GM12892 (cell line): ENCODE measurements at regions not wholly inside any gene's neighbourhood (a gene's known extent, or its start where the extent isn't known, plus 50 kb on each side); places are given as distances from the start of the nearest gene placed in this dataset.
"Not testable (repeated sequence)": the region's sequence is repeated elsewhere in the genome, so short reads cannot be mapped to it uniquely, and the experiment has no call there.

Source experiments
- DNase-seq: peaks from one replicate; pipeline ENCODE4 v3.0.0; 2011; ENCODE audit not compliant: insufficient read length
- FAIRE-seq: peaks from 2 replicates; lab custom pipeline; 2011; peaks lifted over from hg19 to GRCh38; lab: Jason Lieb, UNC
- POLR2A ChIP-seq: IDR thresholded peaks from 2 replicates; pipeline ENCODE4 v1.6.1; 2011; ENCODE audit warnings: low read depth, low read length, control low read depth
- POLR2AphosphoS5 ChIP-seq: IDR thresholded peaks from 2 replicates; pipeline ENCODE4 v1.6.1; 2011; ENCODE audit warnings: low read depth, low read length, control low read depth
- TAF1 ChIP-seq: IDR thresholded peaks from 2 replicates; pipeline ENCODE4 v1.6.1; 2011; ENCODE audit warnings: low read depth, mild to moderate bottlenecking, control low read depth, low read length, borderline replicate concordance

DNA sequence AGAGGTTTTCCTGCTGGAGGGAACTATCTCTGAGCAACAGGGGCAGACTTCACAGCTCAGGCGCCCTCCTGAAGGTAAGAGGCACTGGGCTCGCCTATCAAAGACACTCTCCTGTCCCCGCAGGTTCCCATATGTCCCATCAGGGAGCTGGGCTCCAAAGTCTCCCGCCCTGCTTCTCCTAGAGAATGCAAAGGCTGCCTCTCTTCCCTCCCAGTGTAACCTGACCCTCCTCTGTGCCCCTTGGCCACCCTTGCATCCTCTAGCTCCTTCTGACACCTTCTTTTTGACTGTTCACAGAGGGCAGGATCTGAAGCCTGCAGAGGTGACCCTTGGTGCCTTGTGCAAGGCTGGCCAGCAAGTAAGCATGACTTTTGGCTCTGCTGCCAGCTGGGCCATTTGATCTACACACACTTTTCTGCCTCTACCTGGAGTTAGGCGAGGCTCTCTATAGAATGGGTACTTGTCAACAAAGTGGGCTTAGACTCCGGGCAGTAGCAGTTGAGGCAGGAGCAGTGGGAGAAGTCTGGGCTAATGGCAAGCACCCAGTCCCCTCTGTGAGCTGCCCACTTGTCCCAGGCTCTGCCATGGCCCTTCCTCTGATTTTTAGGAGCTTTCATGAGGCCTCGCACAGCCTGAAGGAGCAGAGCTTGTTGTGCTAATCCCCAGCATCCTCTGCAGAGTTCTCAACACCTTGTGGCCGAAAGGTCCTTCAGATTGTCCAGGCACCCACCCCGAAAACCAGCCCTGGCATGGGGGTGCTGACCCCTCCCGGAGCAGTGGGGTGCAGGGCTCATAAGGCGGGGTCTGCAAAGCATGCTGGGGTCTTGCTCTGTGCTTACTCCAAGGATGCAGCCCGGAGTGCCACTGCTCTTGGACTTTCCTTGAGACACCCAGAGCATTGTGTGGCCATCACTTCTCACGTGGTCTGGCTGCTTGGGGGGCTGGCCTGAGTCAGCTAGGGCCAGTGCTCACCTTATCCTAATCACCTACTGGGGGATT lies 122.9 kb downstream of the METRNL start:
- no peak for DNase-seq
- TF ChIP-seq POLR2A (no peak), POLR2AphosphoS5 (no peak)
- no peak for FAIRE-seq

DNA sequence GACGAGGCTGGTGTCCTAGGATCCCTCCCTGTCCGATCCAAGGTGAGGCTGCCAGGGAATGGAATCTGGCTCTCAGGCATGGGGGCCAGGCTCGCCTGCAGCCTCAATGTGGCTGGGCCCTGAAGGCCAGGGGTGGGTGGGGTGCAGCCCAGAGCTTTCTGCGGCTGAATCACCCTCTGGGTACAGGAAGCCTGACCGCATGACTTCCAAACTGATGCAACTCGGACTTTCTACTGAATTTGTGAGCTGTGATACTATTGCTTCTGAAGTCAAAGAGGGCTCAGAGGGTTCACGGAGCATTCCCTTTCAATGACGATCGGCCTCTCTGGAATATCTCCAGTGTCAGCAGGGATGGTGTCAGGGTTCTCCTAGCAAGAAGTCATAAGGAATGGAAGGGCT lies 123.7 kb downstream of the METRNL start:
- FAIRE-seq (no peak), DNase-seq (no peak)
- no peak for TF ChIP-seq POLR2A
- TF ChIP-seq POLR2AphosphoS5, result no peak
- no peak for TF ChIP-seq TAF1

DNA sequence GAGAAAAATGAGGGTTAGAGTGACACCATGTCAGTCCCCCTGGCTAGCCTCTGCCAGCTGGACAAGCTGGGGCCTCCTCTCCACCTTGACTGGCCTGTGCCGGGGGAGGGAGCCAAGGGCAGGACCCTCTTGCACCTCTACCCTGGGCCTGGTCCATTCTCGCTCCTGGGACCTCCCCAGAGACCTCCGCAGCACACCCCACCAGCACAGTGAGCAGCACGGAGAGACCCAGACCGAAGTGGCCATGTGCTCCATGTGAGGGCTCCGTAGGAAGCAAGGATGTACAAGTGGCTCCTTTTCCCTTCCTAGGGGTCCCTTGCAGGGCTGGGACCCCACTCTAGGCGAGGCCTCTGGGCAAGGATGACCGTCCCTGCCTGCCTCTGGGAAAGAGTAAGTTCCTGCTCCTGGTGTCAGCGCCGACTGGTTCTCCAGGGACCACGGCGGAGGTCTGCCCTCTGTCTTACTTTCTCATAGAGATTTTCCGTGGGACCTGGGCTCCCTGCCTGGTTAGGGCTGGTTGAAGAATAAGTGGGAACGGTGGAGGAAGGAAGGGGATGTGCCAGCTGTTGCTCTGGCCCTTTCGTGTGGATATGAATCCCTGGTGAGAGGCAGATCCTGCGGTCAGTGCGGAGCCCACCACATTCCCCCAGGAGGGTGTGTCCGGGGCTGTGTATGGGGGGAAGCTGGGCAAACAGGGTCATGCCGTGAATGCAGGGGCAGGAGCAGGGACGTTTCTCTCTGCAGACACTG lies 124.2 kb downstream of the METRNL start:
- FAIRE-seq, result no peak
- DNase-seq, result no peak
- TF ChIP-seq TAF1 (no peak), POLR2A (no peak), POLR2AphosphoS5 (no peak)

DNA sequence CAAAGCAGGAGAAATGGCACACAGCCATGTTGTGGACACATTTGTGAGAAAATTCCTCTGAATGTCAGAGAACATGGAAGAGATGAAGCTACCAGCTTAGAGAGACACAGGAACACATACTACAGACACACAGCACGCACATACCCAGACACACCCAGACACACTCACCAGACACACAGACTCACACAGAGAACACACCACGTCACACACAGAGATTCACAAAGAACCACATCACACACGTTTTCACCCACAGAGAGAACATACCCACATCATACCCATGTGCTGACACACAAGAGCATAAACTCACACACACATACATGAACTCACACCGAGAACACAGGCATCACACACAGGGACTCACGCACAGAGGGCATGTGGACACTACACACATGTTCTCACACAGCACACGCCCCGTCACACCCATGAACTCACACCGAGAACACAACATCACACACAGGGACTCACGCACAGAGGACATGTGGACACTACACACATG lies 124.9 kb downstream of the METRNL start:
- TF ChIP-seq POLR2A (no peak), TAF1 (no peak), POLR2AphosphoS5 (no peak)
- FAIRE-seq, result no peak
- DNase-seq, result no peak

DNA sequence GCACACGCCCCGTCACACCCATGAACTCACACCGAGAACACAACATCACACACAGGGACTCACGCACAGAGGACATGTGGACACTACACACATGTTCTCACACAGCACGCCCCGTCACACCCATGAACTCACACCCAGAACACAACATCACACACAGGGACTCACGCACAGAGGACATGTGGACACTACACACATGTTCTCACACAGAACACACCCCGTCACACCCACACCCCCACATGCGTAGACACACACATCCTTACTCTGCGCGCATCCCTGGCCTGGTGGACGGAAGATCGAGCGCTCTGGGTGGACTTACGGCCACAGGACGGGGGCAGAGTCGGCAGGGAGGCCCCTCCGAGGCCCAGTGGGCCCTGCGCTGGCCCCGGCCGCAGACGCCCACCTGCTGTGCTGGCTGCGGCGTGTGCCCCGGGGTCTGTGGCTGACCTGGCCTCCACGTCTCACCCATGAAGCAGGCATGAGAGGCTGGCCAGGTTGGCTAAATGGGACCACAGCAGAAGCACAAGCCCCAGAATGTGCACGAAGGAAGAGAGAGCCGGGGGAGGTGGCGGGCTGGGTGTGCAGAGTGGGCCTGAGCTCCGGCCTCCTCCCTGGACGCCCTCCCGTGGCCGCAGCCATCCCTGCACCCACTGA lies 125.5 kb downstream of the METRNL start:
- FAIRE-seq, result not testable (repeated sequence)

DNA sequence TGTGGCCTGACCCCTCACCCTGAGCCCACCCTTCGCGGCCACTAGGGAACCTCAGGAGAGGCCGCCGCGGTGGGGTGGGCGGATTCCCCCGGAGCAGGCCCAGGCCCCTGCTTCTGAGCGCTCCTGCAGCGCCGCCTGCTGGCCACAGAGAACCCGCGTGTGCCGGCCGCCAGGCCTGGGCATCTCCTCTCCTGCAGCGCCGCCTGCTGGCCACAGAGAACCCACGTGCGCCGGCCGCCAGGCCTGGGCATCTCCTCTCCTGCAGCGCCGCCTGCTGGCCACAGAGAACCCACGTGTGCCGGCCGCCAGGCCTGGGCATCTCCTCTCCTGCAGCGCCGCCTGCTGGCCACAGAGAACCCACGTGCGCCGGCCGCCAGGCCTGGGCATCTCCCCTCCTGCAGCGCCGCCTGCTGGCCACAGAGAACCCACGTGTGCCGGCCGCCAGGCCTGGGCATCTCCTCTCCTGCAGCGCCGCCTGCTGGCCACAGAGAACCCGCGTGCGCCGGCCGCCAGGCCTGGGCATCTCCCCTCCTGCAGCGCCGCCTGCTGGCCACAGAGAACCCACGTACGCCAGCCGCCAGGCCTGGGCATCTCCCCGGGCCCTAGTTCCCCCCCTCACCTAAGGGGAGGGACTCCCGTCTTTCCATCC lies 126.1 kb downstream of the METRNL start:
- not testable (repeated sequence) for FAIRE-seq, DNase-seq

More for the DNA sequence above, 125.5 kb downstream of the METRNL start:
- not testable (repeated sequence) for DNase-seq

DNA sequence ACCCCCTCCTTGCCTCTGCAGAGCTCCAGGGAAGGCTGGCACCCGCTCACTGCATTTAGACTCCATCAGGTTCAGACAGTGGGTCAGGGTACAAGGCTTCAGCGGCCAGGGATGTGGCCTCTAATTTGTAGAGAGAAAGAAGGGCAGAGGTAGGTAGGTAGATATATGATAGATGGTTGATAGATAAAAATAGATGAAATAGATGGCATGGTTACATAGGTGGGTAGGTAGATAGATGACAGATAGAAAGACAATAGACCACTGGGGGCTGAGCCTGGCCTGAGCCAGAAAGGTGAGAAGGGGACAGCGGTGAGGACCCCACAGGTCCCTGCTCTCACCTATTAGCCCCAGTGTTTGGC lies 126.6 kb downstream of the METRNL start:
- FAIRE-seq, DNase-seq: not testable (repeated sequence)

DNA sequence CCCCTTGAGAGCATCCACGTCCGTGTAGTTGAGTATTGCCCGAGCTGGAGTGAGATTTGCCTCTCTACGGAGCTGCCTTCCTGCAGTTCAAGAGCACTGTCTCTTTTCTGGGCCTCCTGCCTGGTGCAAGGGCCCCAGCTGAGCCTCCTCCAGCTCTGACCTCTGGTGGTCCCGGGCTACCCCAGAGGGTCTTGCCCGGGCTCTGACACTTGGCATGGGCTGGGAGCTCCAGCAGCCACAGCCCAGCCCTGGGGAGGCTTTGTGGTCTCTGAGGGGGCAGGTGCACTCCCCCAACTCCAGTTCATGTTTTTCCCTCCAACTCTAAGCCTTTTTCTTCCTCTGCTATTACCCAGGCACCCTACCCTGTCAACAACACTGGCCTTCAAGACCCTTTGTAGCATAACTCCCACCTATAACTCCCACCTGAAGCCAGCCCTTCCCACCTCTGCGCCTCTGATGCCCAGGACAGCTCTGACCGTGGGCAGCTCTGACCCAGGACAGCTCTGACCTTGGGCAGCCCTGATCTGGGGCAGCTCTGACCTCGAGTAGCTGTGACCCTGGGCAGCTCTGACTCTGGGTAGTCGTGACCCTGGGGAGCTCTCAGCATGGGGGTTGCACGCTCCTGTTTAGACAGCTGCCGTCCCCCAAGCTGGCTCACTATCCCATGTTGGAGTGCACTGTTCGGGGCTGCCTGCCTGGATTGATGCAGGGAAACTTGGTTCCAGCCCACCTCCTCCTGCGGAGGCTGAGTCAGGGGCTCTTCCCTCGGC lies 127.6 kb downstream of the METRNL start:
- not testable (repeated sequence) for DNase-seq, FAIRE-seq

DNA sequence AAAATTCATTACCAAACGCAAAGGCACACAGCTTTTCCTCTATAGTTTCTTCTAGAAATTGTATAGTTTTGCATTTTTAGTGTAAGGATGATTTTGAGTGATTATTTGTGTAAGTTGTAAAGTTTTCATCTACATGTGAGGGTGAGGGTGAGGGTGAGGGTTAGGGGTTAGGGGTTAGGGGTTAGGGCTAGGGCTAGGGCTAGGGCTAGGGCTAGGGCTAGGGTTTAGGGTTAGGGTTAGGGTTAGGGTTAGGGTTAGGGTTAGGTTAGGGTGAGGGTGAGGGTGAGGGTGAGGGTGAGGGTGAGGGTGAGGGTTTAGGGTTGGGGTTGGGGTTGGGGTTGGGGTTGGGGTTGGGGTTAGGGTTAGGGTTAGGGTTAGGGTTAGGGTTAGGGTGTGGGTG lies 167.6 kb downstream of the METRNL start:
- FAIRE-seq, DNase-seq: not testable (repeated sequence)
